ENCODE measurements at regions not wholly inside any gene's neighbourhood (a gene's known extent, or its start where the extent isn't known, plus 50 kb on each side); places are given as distances from the start of the nearest gene placed in this dataset.

DNA sequence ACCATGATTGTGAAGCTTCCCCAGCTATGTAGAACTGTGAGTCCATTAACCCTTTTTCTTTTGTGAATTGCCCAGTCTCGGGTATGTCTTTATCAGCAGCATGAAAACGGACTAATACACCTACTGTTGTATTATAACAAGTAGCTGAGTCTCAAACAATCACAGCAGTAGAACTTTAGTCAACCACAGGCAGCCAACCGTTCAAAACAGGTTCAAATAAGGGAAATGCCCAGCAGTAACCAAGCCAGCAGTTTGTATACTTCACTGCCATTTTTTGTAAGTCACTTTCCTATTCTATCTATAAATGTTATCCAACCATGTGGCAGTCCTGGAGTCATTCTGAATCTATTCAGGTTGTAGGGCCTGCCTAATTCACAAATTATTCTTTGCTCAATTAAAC lies 1560.6 kb upstream of the SLC39A10 start:
- TF ChIP-seq EP300 (IDR thresholded peaks at IDR 0.05) (no peak), POLR2AphosphoS5 (IDR thresholded peaks at IDR 0.05) (no peak)
- TF ChIP-seq, protein P1, sequence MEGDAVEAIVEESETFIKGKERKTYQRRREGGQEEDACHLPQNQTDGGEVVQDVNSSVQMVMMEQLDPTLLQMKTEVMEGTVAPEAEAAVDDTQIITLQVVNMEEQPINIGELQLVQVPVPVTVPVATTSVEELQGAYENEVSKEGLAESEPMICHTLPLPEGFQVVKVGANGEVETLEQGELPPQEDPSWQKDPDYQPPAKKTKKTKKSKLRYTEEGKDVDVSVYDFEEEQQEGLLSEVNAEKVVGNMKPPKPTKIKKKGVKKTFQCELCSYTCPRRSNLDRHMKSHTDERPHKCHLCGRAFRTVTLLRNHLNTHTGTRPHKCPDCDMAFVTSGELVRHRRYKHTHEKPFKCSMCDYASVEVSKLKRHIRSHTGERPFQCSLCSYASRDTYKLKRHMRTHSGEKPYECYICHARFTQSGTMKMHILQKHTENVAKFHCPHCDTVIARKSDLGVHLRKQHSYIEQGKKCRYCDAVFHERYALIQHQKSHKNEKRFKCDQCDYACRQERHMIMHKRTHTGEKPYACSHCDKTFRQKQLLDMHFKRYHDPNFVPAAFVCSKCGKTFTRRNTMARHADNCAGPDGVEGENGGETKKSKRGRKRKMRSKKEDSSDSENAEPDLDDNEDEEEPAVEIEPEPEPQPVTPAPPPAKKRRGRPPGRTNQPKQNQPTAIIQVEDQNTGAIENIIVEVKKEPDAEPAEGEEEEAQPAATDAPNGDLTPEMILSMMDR (IDR thresholded peaks at IDR 0.05) = no peak

Data from suprapubic skin (tissue), 4 donors.